ENCODE measurements at regions not wholly inside any gene's neighbourhood (a gene's known extent, or its start where the extent isn't known, plus 50 kb on each side); places are given as distances from the start of the nearest gene placed in this dataset.

DNA sequence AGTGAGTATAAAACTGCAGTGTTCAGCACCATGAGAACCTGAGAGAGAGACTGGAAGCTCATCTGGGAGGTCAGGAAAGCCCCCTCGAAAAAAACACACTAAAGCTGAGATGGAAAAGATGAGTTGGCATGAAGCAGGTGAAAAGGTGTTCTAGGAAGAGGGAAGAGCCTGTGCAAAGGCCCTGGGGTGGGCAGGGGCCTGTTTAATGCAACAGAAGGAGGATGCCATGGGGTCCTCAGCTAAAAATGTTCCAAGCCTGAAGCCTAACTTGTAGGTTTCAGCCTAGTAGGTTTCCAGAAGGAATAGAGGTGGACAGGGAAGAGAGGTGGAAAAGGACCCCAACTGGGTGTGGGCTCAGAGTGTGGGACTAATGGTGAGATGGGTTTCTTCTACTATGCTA is 242.3 kb upstream of the ZFHX3 start:
- TF ChIP-seq EZH2phosphoT487 (IDR thresholded peaks at IDR 0.05; ENCODE audit: borderline replicate concordance, low read depth, low read length), result no peak
- TF ChIP-seq, protein P1, sequence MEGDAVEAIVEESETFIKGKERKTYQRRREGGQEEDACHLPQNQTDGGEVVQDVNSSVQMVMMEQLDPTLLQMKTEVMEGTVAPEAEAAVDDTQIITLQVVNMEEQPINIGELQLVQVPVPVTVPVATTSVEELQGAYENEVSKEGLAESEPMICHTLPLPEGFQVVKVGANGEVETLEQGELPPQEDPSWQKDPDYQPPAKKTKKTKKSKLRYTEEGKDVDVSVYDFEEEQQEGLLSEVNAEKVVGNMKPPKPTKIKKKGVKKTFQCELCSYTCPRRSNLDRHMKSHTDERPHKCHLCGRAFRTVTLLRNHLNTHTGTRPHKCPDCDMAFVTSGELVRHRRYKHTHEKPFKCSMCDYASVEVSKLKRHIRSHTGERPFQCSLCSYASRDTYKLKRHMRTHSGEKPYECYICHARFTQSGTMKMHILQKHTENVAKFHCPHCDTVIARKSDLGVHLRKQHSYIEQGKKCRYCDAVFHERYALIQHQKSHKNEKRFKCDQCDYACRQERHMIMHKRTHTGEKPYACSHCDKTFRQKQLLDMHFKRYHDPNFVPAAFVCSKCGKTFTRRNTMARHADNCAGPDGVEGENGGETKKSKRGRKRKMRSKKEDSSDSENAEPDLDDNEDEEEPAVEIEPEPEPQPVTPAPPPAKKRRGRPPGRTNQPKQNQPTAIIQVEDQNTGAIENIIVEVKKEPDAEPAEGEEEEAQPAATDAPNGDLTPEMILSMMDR (conservative IDR thresholded peaks at IDR 0.05; ENCODE audit: low read length), result no peak

Measured in OCI-LY7 (cell line).